ENCODE measurements at regions not wholly inside any gene's neighbourhood (a gene's known extent, or its start where the extent isn't known, plus 50 kb on each side); places are given as distances from the start of the nearest gene placed in this dataset.

GRCh38 chr4:38255572-38255971, 295.4 kb downstream of the PTTG2 start:
- no peak for TF ChIP-seq CTCF (IDR thresholded peaks at IDR 0.05)
- H3K4me3 Mint-ChIP-seq, result no peak overlapping the region
- ChIA-PET POLR2A (no interaction called here), CTCF (no interaction called here)
- intact Hi-C loops (cut with micrococcal nuclease), result no loop called here
- DNase-seq, result no peak
- no peaks in the 10 kb centered on the region for H3K4me1 Mint-ChIP-seq
- no peak for ATAC-seq (ENCODE audit: low read depth)
- peaks cover 13% of the 10 kb centered on the region for H3K9me3 Mint-ChIP-seq
- H3K27me3 Mint-ChIP-seq, result peaks cover 13% of the 10 kb centered on the region
- no peak overlapping the region for H3K27ac Mint-ChIP-seq
- H3K36me3 Mint-ChIP-seq (ENCODE audit: low read depth), result no peaks in the 10 kb centered on the region

- Mint-ChIP-seq H3K9me3 (peaks cover 2% of the 10 kb centered on the region), H3K4me1 (no peaks in the 10 kb centered on the region), H3K27ac (no peak overlapping the region), H3K4me3 (no peak overlapping the region), H3K36me3 (ENCODE audit: low read depth) (no peaks in the 10 kb centered on the region), H3K27me3 (no peaks in the 10 kb centered on the region)
- TF ChIP-seq CTCF (IDR thresholded peaks at IDR 0.05), result no peak
- ChIA-PET CTCF (no interaction called here), POLR2A (no interaction called here)
- intact Hi-C loops (cut with micrococcal nuclease), result no loop called here
- ATAC-seq (ENCODE audit: low read depth) (no peak), DNase-seq (no peak)
Observed at GRCh38 chr4:38266616-38267015, 306.4 kb downstream of the PTTG2 start.

GRCh38 chr4:38268108-38268820, 308.1 kb downstream of the PTTG2 start:
- H3K4me1 Mint-ChIP-seq, result no peaks in the 10 kb centered on the region
- TF ChIP-seq CTCF (IDR thresholded peaks at IDR 0.05), result no peak
- CTCF ChIA-PET, result no interaction called here
- H3K9me3 Mint-ChIP-seq, result peaks cover 2% of the 10 kb centered on the region
- ATAC-seq (ENCODE audit: low read depth), result no peak
- no peaks in the 10 kb centered on the region for H3K36me3 Mint-ChIP-seq (ENCODE audit: low read depth)
- no peak overlapping the region for H3K27ac Mint-ChIP-seq
- intact Hi-C loops (cut with micrococcal nuclease), result no loop called here
- POLR2A ChIA-PET, result no interaction called here
- no peaks in the 10 kb centered on the region for H3K27me3 Mint-ChIP-seq
- H3K4me3 Mint-ChIP-seq, result no peak overlapping the region
- DNase-seq, result no peak

GRCh38 chr4:38268837-38269236, 308.6 kb downstream of the PTTG2 start:
- Mint-ChIP-seq H3K36me3 (ENCODE audit: low read depth) (no peaks in the 10 kb centered on the region), H3K4me1 (no peaks in the 10 kb centered on the region), H3K27ac (no peak overlapping the region), H3K9me3 (peaks cover 2% of the 10 kb centered on the region), H3K27me3 (no peaks in the 10 kb centered on the region), H3K4me3 (no peak overlapping the region)
- intact Hi-C loops (cut with micrococcal nuclease), result no loop called here
- DNase-seq (no peak), ATAC-seq (ENCODE audit: low read depth) (no peak)
- TF ChIP-seq CTCF (IDR thresholded peaks at IDR 0.05), result no peak
- ChIA-PET POLR2A (no interaction called here), CTCF (no interaction called here)

DNA sequence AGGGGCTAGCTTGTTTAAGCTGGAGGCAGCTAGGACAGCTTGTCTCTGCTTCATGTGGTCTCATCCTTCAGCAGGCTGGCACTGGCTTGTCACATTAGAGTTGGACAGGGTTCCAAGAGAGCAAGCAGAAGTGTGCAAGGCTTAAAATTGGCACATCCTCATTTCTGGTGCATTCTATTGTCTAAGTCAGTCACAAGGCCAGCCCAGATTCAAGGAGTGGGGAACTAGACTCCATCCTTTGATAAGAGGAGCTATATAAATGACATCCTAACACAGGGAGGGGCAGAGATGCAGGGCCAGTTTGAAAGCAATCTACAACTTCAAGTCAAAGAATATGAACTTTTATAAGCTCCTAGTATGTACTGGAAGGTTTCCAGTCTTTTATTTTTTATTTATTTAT, 313.2 kb downstream of the PTTG2 start:
- ChIA-PET POLR2A (no interaction called here), CTCF (no interaction called here)
- no peaks in the 10 kb centered on the region for H3K36me3 Mint-ChIP-seq (ENCODE audit: low read depth)
- no peak overlapping the region for H3K4me3 Mint-ChIP-seq
- DNase-seq (no peak), ATAC-seq (ENCODE audit: low read depth) (no peak)
- no peak overlapping the region for H3K27ac Mint-ChIP-seq
- peaks cover 5% of the 10 kb centered on the region for H3K9me3 Mint-ChIP-seq
- H3K4me1 Mint-ChIP-seq, result no peaks in the 10 kb centered on the region
- intact Hi-C loops (cut with micrococcal nuclease), result no loop called here
- no peak for TF ChIP-seq CTCF (IDR thresholded peaks at IDR 0.05)
- no peaks in the 10 kb centered on the region for H3K27me3 Mint-ChIP-seq
